Ishikawa (cell line): ENCODE measurements at regions not wholly inside any gene's neighbourhood (a gene's known extent, or its start where the extent isn't known, plus 50 kb on each side); places are given as distances from the start of the nearest gene placed in this dataset.

ENCODE experiments used
- CEBPB ChIP-seq: IDR thresholded peaks from 2 replicates; pipeline ENCODE4 v1.6.1; 2012
- CREB1 ChIP-seq: IDR thresholded peaks from 2 replicates; pipeline ENCODE4 v1.6.1; 2012; ENCODE audit warnings: low read depth
- EGR1 ChIP-seq: IDR thresholded peaks from 2 replicates; pipeline ENCODE4 v1.6.1; 2012
- EP300 ChIP-seq: IDR thresholded peaks from 2 replicates; pipeline ENCODE4 v1.6.1; 2012; ENCODE audit warnings: borderline replicate concordance
- FOXM1 ChIP-seq: IDR thresholded peaks from 2 replicates; pipeline ENCODE4 v1.6.1; 2012; ENCODE audit warnings: low read depth, borderline replicate concordance
- MAX ChIP-seq: IDR thresholded peaks from 2 replicates; pipeline ENCODE4 v1.6.1; 2012
- REST ChIP-seq: IDR thresholded peaks from 2 replicates; pipeline ENCODE4 v1.6.1; 2012; ENCODE audit warnings: low read depth, mild to moderate bottlenecking
- TAF1 ChIP-seq: IDR thresholded peaks from 2 replicates; pipeline ENCODE4 v1.6.1; 2012; ENCODE audit warnings: low read depth, mild to moderate bottlenecking
- TCF12 ChIP-seq: IDR thresholded peaks from 2 replicates; pipeline ENCODE4 v1.6.1; 2012; ENCODE audit warnings: low read depth
- TEAD4 ChIP-seq: IDR thresholded peaks from 2 replicates; pipeline ENCODE4 v1.6.1; 2012
- USF1 ChIP-seq: IDR thresholded peaks from 2 replicates; pipeline ENCODE4 v1.6.1; 2012
- YY1 ChIP-seq: IDR thresholded peaks from 2 replicates; pipeline ENCODE4 v1.6.1; 2012; ENCODE audit warnings: low read depth

- no peak for TF ChIP-seq MAX
- TF ChIP-seq USF1, result no peak
- TF ChIP-seq REST, result no peak
- no peak for TF ChIP-seq CREB1
- TF ChIP-seq TAF1, result no peak
- no peak for TF ChIP-seq YY1
- TF ChIP-seq EP300, result no peak
- TF ChIP-seq CEBPB, result no peak
- TF ChIP-seq TCF12, result no peak
- no peak for TF ChIP-seq TEAD4
- TF ChIP-seq EGR1, result no peak
- no peak for TF ChIP-seq FOXM1
Measured at GRCh38 chr12:66916189-66916588, 237.3 kb upstream of the GRIP1 start.
